Pancreas (tissue), 10 donors: ENCODE measurements at regions not wholly inside any gene's neighbourhood (a gene's known extent, or its start where the extent isn't known, plus 50 kb on each side); places are given as distances from the start of the nearest gene placed in this dataset.

Experiments used
- ATAC-seq, 4 donors: fragments of 200-7000 bp; cut with Tn5 transposase; one replicate each; pipeline versions ENCODE4 v1.8.0 to v1.9.1; 2020; ENCODE audit warnings: mild to moderate bottlenecking in 4 of 4, moderate library complexity in 4 of 4
- DNase-seq, 6 donors: peaks; one replicate each; pipeline ENCODE4 v3.0.0-alpha.2; 2020
- FAIRE-seq: peaks from 2 replicates; lab custom pipeline; 2012; peaks lifted over from hg19 to GRCh38; lab: Jason Lieb, UNC
- H3K27ac ChIP-seq, 4 donors: fragments of 200-600 bp; sonication (generic); 1 replicate in 3 of 4; 2 replicates in 1 of 4; pipeline versions ENCODE4 v1.5.0 to v1.8.0; 2020
- H3K27me3 ChIP-seq, 4 donors: fragments of 200-600 bp; one replicate each; pipeline ENCODE4 v1.8.0; 2021
- H3K36me3 ChIP-seq, 3 donors: fragments of 200-600 bp; sonication (generic) in 1 of 3; one replicate each; pipeline versions ENCODE4 v1.5.0 to v1.8.0; 2020 to 2021
- H3K4me1 ChIP-seq, 3 donors: fragments of 200-600 bp; one replicate each; pipeline ENCODE4 v1.8.0; 2021
- H3K4me3 ChIP-seq, 4 donors: fragments of 200-600 bp; sonication (generic) in 2 of 4; one replicate each; pipeline versions ENCODE4 v1.5.0 to v1.8.0; 2020 to 2021
- H3K9me3 ChIP-seq, 4 donors: fragments of 200-600 bp; one replicate each; pipeline ENCODE4 v1.8.0; 2021
- CTCF ChIP-seq, 4 donors: fragments of 200-600 bp; sonication (generic) in 3 of 4; IDR thresholded peaks; one replicate each; pipeline versions ENCODE4 v1.5.0 to v1.8.0; 2021; ENCODE audit warnings: antibody characterized with exemption in 4 of 4
- WGBS, 2 donors: extraction: QIAGEN DNeasy Blood & Tissue Kit; methylation state at CpG; one replicate each; pipeline ENCODE4 v1.1.7; 2013; 5-methylcytosine and 5-hydroxymethylcytosine counted together
- intact Hi-C, 3 donors: fragments of 100-400 bp; cut with DNase I; formaldehyde crosslinking; loops; one replicate each; pipeline versions ENCODE4 v1.11.1 to v1.14.2; 2022
- microRNA-seq, 2 donors: library from miRNA; unstranded; fragments of <30 nt; microRNA quantifications; one replicate each; pipeline versions ENCODE4 to v1.1.0, GENCODE V29; 2019 to 2020
- donor health status: healthy with polysubstance abuse.
- donor health status: DM: no; HTN: no; CAD: no; lungs with moderate emphysema.
- donor health status: DM: no; HTN: no; CAD: no.
- donor health status: control.
- donor health status: control.
- donor health status: Bipolar disorder and iron deficiency.
- donor health status: DM: yes; HTN: yes; CAD: no.
- donor health status: DM: no; HTN: no; CAD: no.
- donor health status: DM: no; HTN: no; CAD: no.
- donor health status: DM: yes; HTN: yes; CAD: no.

DNA sequence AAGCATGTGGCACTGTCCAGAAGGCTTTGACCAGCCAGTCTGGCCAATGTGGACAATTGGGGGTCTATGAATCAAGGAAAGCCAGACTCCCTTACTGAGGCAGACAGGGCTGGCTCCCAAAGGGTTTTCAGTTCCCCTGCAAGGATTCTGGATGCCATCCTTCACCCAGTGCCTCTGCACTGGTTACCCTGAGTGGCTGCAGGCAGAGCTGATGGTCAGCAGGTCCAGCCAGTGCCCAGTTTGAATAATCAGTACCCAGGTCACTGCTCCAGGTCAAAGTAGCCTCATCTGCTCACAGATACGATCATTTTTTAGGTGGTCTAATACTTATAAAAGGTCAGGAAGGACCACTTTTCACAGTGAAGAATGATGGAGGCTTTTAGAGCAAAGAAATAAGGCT lies 52.2 kb upstream of the MAMLD1 start:
- H3K9me3 ChIP-seq = no peaks in the 10 kb centered on the region
- FAIRE-seq = no peak
- no peak for TF ChIP-seq CTCF (IDR thresholded peaks at IDR 0.05)
- no peaks in the 10 kb centered on the region for H3K27me3 ChIP-seq
- H3K4me1 ChIP-seq = no peaks in the 10 kb centered on the region
- intact Hi-C loops = no loop called here
- no peak for ATAC-seq
- no peak overlapping the region for H3K27ac ChIP-seq
- no peak overlapping the region for H3K4me3 ChIP-seq
- no peaks in the 10 kb centered on the region for H3K36me3 ChIP-seq
- WGBS, 2 donors = 83 to 87% methylated on average over 1 of the region's 1 CpG
- no peak for DNase-seq

GRCh38 chrX:150312931-150313330 lies 50.2 kb upstream of the MAMLD1 start:
- ATAC-seq = no peak
- no peak overlapping the region for H3K27ac ChIP-seq
- no peaks in the 10 kb centered on the region for H3K36me3 ChIP-seq
- WGBS, 2 donors = 56 to 83% methylated on average over 3 of the region's 3 CpGs
- DNase-seq = no peak
- no peak for TF ChIP-seq CTCF (IDR thresholded peaks at IDR 0.05)
- no peak overlapping the region for H3K4me3 ChIP-seq
- H3K4me1 ChIP-seq = no peaks in the 10 kb centered on the region
- no peak for FAIRE-seq
- intact Hi-C loops = no loop called here
- H3K27me3 ChIP-seq = no peaks in the 10 kb centered on the region
- no peaks in the 10 kb centered on the region for H3K9me3 ChIP-seq

Small RNA genes in the stretch of these regions (microRNA-seq; reads per million reads assigned to microRNA genes)
- 7.4 to 16.2 reads per million in 2 donors for gene MIR2114
